GM10266 (cell line): ENCODE measurements at regions not wholly inside any gene's neighbourhood (a gene's known extent, or its start where the extent isn't known, plus 50 kb on each side); places are given as distances from the start of the nearest gene placed in this dataset.

ENCODE experiments used
- DNase-seq: peaks from one replicate; pipeline ENCODE4 v3.0.0; 2012; ENCODE audit errors: extremely low spot score
- CTCF ChIP-seq: IDR thresholded peaks from 2 replicates; pipeline ENCODE4 v1.5.1; 2012; ENCODE audit warnings: mild to moderate bottlenecking, low read depth; ENCODE audit not compliant: control insufficient read depth, insufficient read depth; ENCODE audit errors: missing control alignments

GRCh38 chr4:138643827-138644226 is 371.8 kb upstream of the NOCT start:
- DNase-seq: no peak
- TF ChIP-seq CTCF: no peak

GRCh38 chr4:138639018-138639741 is 376.4 kb upstream of the NOCT start:
- DNase-seq: no peak
- no peak for TF ChIP-seq CTCF

- no peak for TF ChIP-seq CTCF
- no peak for DNase-seq
Measured at GRCh38 chr4:138636781-138637180, 378.8 kb upstream of the NOCT start.

- DNase-seq: no peak
- TF ChIP-seq CTCF: no peak
Measured at GRCh38 chr4:138634915-138635314, 380.7 kb upstream of the NOCT start.

GRCh38 chr4:138633580-138633904 is 382.0 kb upstream of the NOCT start:
- no peak for DNase-seq
- no peak for TF ChIP-seq CTCF

- no peak for DNase-seq
- TF ChIP-seq CTCF: no peak
Measured at GRCh38 chr4:138632856-138633579, 382.6 kb upstream of the NOCT start.

GRCh38 chr4:138630666-138631065 is 384.9 kb upstream of the NOCT start:
- no peak for TF ChIP-seq CTCF
- no peak for DNase-seq
